ENCODE measurements at regions not wholly inside any gene's neighbourhood (a gene's known extent, or its start where the extent isn't known, plus 50 kb on each side); places are given as distances from the start of the nearest gene placed in this dataset.
A peak's percentile ranks its signal among the peaks of the same experiment; 100 is the strongest.

DNA sequence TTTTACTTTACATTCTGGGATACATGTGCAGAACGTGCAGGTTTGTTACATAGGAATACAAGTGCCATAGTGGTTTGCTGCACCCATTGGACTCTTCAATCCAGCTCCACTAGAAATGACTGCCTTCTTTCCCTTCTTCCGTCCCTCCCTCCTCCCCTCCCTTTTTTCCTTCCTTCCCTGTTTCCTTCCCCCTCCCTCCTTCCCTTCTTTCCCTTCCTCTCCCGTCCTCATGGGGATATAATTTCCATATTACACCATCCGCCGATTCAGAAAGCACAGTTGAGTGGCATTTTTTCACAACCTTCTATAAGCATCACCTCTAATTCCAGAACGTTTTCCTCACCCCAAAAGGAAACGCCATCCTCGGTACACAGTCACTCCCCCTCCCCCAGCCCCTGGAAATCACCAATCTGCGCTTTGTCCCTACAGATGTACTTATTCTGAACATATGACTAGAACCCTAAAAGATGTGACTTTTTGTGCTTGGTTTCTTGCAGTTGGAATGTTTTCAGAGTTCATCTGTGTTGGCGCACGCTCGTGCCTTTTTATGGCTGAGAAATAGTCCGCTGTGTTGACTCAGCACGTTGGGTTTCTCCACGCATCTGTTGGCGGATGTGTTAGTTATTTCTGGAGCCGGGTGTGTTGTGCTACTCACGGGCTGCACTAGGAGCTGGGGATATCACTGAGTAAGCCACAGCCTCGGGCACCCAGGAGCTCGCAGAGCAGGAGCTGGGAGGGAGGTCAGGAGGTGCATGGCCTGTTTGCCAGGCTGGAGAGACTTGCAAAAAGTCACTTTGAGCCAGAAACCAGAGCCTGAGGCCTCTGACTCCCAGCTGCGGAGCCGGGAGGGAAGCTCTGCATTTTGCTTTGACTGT, 336.4 kb downstream of the SEC14L1 start:
- Histone ChIP-seq H3K23ac (ENCODE audit: insufficient read length) (no peak overlapping the region), H3K4me1 (replicated peaks in 1 of 4; ENCODE audit: control insufficient read depth in 3 of 4, insufficient read depth in 4 of 4, low read length in 3 of 4) (peaks cover 14 to 70% (median 45%) of the 10 kb centered on the region in 4 experiments), H3K27me3 (replicated peaks in 1 of 4; ENCODE audit: control insufficient read depth in 3 of 4, extremely low read depth in 1 of 4, insufficient read depth in 3 of 4, low read length in 3 of 4) (no peaks in the 10 kb centered on the region), H3K9ac (replicated peaks in 1 of 4; ENCODE audit: extremely low read depth in 1 of 4, low read depth in 3 of 4, low read length in 3 of 4) (no peak overlapping the region; a peak in 1 of 7 replicates), H4K20me1 (replicated peaks in 1 of 2; ENCODE audit: control insufficient read depth in 1 of 2, insufficient read depth in 2 of 2, low read length in 2 of 2) (peaks cover 8 to 11% of the 10 kb centered on the region in 2 experiments), H3K4ac (replicated peaks; ENCODE audit: insufficient read length, low read depth, low read length) (no peak overlapping the region), H4K8ac (ENCODE audit: extremely low read depth, insufficient read depth, low read length) (peak overlapping the region; percentile 28), H3K4me3 (ENCODE audit: extremely low read depth in 1 of 4, insufficient read depth in 2 of 4, low read depth in 3 of 4, low read length in 4 of 4) (no peak overlapping the region), H2BK12ac (ENCODE audit: low read depth, low read length) (no peak overlapping the region), H3K56ac (replicated peaks; ENCODE audit: insufficient read length, low read depth, low read length) (no peak overlapping the region), H2AK5ac (ENCODE audit: low read depth, low read length) (no peak overlapping the region; the same call in 1 of the 2 replicates), H3K79me2 (ENCODE audit: control insufficient read depth in 1 of 2, insufficient read depth in 2 of 2, low read length in 2 of 2) (peaks cover 6 to 90% of the 10 kb centered on the region in 2 experiments), H3K27ac (ENCODE audit: low read depth, low read length) (peak overlapping the region; percentile 41; the same call in 1 of the 2 replicates), H3K23me2 (ENCODE audit: low read depth, low read length) (no peaks in the 10 kb centered on the region; the same call in 1 of the 2 replicates), H4K5ac (ENCODE audit: insufficient read length, low read depth, low read length) (no peak overlapping the region), H3K18ac (ENCODE audit: extremely low read depth, low read length) (0 out of 2 replicates have a peak overlapping the region, but pooled peaks have one; percentile 29), H3K36me3 (ENCODE audit: control insufficient read depth in 2 of 4, insufficient read depth in 4 of 4, low read length in 3 of 4) (peaks cover 2 to 9% (median 3%) of the 10 kb centered on the region in 4 experiments; a peak in 4 of 8 replicates), H3K4me2 (ENCODE audit: insufficient read depth in 1 of 2, low read depth in 2 of 2, low read length in 2 of 2) (no peak overlapping the region), H2BK5ac (ENCODE audit: low read depth, low read length) (peak overlapping the region; percentile 85), H3K79me1 (ENCODE audit: low read depth, low read length) (peaks cover 26% of the 10 kb centered on the region), H4K91ac (replicated peaks; ENCODE audit: insufficient read length, low read length) (no peak overlapping the region), H2AFZ (ENCODE audit: low read length) (no peak overlapping the region), H3K14ac (ENCODE audit: insufficient read length) (no peak overlapping the region), H2BK15ac (ENCODE audit: low read length) (0 out of 2 replicates have a peak overlapping the region, but pooled peaks have one; percentile 18), H3K9me3 (ENCODE audit: insufficient read depth in 2 of 2, low read depth in 1 of 2, low read length in 1 of 2) (no peaks in the 10 kb centered on the region), H2BK20ac (ENCODE audit: low read length) (no peak overlapping the region), H2BK120ac (replicated peaks; ENCODE audit: low read depth, low read length) (no peak overlapping the region)
- CTCF ChIA-PET (ENCODE audit: partially characterized antibody) = interaction anchor here (0.5 to 2.6 kb wide), 7 partner anchors 11 to 1350 kb away, joined by 3 to 17 read pairs (median 4); no protein-coding TSS in a partner anchor
- FAIRE-seq (no peak), DNase-seq (ENCODE audit: low read depth in 1 of 2, low spot score in 2 of 2) (no peak)
- 81% methylated on average over 21 of the region's 22 CpGs; no CpG with 5 or more reads in 1 of the 2 experiments for WGBS, 2 experiments (ENCODE audit: extremely low coverage in 1 of 2, insufficient coverage in 1 of 2, insufficient read length in 1 of 2, insufficient replicate concordance in 2 of 2, low coverage in 1 of 2, low lambda C conversion rate in 2 of 2, missing lambda C conversion rate in 1 of 2)
- TF ChIP-seq GTF2F1 (IDR thresholded peaks at IDR 0.05; ENCODE audit: borderline replicate concordance, low read depth, low read length) (no peak), SP2 (IDR thresholded peaks at IDR 0.05; ENCODE audit: low read length) (no peak), ASH2L (IDR thresholded peaks at IDR 0.05; ENCODE audit: low read length) (no peak), EP300 (IDR thresholded peaks at IDR 0.05; ENCODE audit: borderline replicate concordance in 1 of 2, low read depth in 2 of 2, low read length in 2 of 2) (no peak), SIX5 (IDR thresholded peaks at IDR 0.05; ENCODE audit: low read depth, low read length) (no peak)
- POLR2A ChIA-PET (ENCODE audit: partially characterized antibody) = no interaction called here
